Stimulated activated CD8-positive, alpha-beta memory T cell treated with anti-CD3 and anti-CD28 coated beads, Interleukin-12 subunit alpha, Interleukin-12 subunit beta, amount 100 ng/mL, for 24 hours (primary cell): ENCODE measurements at regions not wholly inside any gene's neighbourhood (a gene's known extent, or its start where the extent isn't known, plus 50 kb on each side); places are given as distances from the start of the nearest gene placed in this dataset.
"Not testable (repeated sequence)": the region's sequence is repeated elsewhere in the genome, so short reads cannot be mapped to it uniquely, and the experiment has no call there.

Source experiments
- DNase-seq: peaks from one replicate; pipeline ENCODE4 v3.0.0-alpha.2; 2020; ENCODE audit errors: extremely low read depth

- no peak for DNase-seq
These were observed 786.4 kb downstream of the MCTP2 start for GRCh38 chr15:95017666-95018328.

GRCh38 chr15:95018888-95019545 is 787.7 kb downstream of the MCTP2 start:
- no peak for DNase-seq

DNA sequence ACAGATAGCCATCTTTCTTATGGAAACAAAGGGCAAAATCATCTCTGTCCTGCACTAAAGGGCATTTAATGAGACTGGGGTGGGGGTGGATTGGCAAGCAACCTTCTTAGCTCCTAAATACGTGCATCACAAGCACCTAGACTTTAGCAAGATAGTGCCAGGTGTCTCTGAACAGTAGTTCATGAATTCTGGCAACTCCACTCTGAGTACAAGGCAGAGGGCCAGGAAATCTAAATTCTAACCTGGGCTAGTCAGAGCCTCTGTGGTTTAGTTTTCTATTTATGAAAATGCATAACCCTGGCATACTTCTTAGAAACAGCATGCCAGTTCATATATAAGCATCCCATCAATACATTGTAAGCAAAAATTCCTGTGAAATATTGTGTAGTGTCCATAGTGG is 788.5 kb downstream of the MCTP2 start:
- no peak for DNase-seq

DNA sequence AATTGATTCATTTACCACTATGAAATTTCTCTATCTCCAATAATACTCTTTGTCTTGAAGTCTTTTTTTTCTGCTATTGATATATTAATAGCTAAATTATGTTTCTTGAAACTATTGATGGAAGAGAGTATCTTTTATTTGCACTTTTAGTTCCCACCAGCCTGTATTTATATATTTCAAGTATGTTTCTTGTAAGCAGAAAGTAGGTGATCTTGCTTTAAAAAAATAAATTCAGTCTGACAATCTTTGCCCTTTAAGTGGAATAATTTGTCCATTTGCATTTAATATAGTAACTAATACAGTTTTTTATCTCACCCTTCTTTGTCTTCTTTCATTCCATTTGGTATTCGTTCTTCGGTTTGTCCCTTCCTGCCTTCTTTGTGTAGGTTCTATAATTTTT is 790.5 kb downstream of the MCTP2 start:
- no peak for DNase-seq

DNA sequence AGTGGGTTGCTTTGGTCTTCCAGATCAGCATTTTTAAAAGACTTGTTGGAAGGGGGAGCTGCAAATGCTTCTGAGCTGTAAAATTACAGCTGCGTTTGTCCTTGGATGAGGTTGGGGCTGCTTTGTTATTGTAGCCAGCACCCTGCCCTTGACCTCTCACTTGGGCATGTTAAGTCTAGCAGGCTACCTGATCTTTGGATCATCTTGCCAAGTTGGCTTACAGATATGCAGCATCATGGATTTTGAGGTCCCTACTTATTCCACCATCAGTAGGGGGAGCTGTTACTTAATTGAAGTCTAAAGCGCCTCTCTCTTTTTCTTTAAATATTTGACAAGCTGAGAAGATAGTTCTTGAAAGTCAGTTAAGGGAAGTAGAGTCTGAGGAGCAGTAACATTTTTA is 793.0 kb downstream of the MCTP2 start:
- no peak for DNase-seq

GRCh38 chr15:95025924-95026728 is 794.8 kb downstream of the MCTP2 start:
- DNase-seq: no peak

GRCh38 chr15:95027981-95028380 is 796.6 kb downstream of the MCTP2 start:
- no peak for DNase-seq

GRCh38 chr15:95032156-95032555 is 800.8 kb downstream of the MCTP2 start:
- DNase-seq: no peak

- no peak for DNase-seq
These were observed 803.7 kb downstream of the MCTP2 start for GRCh38 chr15:95035106-95035505.

DNA sequence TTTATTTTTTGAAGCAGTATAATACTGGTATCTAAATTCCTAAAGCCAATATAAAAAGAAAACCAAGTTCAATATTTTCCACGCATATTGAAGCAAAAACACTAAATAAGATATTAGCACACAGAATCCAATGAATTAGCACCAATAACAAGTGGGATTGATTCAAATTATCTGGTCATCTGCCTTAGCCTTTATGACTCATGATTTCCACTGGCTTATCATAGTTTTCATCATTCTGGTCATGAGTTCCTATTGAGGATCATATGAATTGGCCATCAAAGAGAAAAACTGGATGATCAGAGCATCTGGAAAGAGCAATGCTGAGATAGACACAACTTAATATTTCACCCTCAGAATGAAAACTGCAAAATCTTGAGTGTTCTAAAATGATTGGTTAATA is 809.9 kb downstream of the MCTP2 start:
- DNase-seq: no peak

- DNase-seq: not testable (repeated sequence)
These were observed 812.0 kb downstream of the MCTP2 start for GRCh38 chr15:95043236-95043932.

DNA sequence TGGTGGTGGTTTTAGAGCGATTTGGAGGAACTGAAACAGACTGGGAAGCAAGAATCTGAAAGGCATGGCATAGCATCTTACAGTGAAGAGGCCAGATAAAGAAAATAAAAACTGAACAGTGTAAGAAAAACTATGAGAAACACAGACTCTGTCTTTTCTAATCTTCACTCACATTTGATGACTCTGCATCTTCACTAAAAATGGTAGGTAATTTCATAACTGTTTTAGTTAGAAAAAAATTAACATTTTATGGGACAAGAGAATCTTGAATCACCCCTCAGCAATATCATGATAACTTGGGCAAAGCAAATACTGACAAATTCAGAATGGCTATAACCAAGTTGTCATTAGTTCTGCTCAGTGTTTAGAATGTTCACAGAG is 812.6 kb downstream of the MCTP2 start:
- no peak for DNase-seq

GRCh38 chr15:95044745-95045417 is 813.5 kb downstream of the MCTP2 start:
- no peak for DNase-seq

DNA sequence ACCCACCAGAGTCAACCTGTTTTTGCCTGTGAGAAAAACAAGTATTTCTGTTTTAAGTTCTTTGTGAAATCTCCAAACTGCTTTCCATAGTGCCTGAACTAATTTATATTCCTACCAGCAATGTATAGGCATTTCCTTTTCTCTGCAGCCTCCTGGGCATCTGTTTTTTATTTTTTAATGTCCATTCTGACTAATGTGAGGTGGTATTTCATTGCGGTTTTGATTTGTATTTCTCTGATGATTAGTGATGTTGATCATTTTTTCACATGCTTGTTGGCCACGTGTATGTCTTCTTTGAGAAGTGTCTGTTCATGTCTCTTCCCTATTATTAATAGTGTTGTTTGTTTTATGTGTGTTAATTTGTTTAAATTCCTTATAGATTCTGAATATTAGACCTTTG is 820.5 kb downstream of the MCTP2 start:
- no peak for DNase-seq

DNA sequence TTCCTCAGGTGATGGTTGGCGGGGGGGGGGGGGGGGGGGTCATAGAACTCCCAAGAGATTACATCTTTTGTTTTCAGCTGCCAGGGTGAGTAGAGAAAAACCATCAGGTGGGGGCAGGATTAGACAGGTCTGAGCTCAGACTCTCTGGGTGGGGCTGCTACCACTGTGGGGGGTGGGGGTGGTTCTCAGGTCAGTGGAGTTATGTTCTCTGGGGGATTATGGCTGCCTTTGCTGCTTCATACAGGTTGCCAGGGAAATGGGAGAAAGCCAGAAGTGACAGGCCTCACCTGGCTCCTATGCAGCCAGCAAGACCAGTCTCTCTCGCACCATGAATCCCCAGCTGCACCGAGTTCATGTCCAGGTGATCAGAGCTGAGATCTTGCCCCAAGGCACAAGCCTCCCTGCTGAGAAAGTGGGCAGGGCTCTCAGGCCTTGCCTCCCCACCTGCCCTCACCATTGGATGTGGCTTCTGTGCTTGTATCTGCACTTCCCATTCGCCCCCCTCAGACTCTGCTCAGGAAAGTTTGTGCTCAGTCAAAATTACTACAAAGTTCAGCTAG is 828.1 kb downstream of the MCTP2 start:
- DNase-seq: no peak

GRCh38 chr15:95068701-95069521 is 837.5 kb downstream of the MCTP2 start:
- no peak for DNase-seq

DNA sequence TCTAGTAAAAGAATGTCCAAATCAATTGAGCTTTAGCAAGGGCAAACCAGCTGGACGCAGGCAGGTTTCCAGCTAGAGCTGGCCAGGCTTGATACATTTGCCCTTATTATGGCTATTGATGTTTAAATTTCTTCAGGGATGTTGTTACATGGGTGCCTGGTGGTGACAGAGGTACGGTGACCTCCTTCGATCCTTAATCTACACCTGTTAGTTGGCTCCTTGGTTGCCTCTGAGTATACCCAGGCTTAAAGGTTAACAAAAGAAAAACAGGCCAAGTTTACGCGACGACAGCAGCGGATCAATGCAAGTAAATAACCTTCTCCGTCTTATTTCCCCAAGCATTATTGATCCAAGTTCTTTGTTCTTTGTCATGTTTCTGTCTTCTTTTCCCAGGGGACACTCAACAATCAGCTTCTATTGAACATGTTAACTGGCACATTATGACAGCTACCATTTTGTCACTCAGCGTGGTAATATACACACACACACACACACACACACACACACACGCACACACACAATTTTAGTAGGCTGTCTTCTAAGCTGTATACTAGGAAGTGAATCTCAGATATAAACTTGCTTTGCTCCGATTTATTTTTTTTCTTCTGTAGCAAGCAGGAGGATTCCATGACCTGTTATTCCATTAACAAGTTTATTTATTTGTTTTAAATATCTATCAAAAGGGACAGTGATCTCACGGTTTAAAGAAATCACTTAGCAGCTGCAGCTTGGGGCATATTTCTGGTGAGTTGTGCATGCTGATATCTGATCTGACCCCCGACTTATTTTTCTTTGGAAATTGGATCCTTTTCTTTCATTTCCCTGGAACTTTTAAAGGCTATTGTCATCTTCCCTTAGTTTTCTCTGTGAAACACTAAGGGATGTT is 844.7 kb downstream of the MCTP2 start:
- DNase-seq: no peak

GRCh38 chr15:95076678-95076990 is 845.3 kb downstream of the MCTP2 start:
- DNase-seq: no peak

DNA sequence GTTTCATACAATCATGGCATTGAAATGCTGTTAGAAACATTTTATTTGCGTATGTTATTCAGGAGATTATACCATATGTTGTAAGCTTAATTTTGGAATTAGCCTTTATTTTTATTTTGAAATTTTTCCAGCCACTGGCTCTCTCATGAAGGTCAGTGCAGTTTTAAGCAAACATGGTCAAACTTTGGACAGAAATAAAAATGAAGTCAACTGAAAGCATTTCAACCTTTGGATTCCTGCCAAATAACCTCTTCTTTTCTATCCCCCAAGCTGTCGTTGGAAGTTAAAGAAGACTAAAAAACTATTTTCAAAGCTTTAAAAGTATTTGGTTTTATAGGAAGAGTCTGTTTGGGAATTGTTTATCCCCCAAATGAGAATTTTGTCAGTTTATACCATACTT is 846.6 kb downstream of the MCTP2 start:
- no peak for DNase-seq

DNA sequence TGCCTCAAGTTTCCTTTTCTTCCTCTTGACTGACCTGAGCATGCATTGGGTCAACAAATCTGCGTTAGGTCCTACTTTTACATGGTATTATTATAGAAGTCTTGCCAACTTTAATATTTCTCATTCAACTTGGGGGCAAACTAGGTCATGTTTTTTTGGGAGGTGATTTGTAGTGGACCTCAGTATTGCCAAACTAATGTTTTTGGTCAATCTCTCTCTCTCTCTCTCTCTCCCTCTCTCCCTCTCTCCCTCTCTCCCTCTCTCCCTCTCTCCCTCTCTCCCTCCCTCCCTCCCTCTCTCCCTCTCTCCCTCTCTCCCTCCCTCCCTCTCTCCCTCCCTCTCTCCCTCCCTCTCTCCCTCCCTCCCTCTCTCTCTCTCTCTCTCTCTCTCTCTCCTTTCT is 848.9 kb downstream of the MCTP2 start:
- not testable (repeated sequence) for DNase-seq
